ENCODE measurements at regions not wholly inside any gene's neighbourhood (a gene's known extent, or its start where the extent isn't known, plus 50 kb on each side); places are given as distances from the start of the nearest gene placed in this dataset.

DNA sequence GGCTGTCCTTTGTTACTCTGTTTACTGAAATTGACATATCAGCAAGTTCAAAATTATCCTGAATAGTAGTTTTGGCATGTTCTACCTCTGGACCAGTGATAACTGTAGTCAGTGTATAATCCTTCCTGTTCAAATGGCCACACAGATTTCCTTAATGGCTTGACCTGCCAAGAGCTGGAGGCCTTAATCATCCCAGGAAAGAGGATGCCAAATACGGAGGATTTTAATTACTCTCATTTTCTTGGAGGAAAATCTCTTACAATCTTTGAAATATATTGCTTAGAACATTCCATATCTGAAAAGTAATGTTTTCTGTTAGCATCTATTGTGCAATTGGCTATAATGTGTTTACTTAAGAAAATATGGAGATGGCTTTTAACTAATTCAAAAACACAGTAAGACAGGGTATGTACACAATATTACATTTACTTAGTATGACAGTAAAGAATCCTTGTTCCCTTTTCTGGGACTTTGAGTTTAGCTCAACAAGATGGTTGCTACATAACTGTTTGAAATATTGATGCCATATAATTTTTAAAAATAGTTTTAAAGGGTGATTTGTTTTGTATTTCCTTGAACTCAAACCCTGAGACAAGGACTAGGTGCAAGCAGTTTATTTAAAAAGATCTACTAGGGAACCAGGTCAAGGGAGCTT, 68.9 kb upstream of the SELENOP start:
- H3K4me2 ChIP-seq (ENCODE audit: control insufficient read depth, extremely low read depth, insufficient read depth, low read depth, low read length): no peak overlapping the region
- FAIRE-seq (no peak), DNase-seq (ENCODE audit: low read depth, low spot score) (no peak)
- TF ChIP-seq, protein P1, sequence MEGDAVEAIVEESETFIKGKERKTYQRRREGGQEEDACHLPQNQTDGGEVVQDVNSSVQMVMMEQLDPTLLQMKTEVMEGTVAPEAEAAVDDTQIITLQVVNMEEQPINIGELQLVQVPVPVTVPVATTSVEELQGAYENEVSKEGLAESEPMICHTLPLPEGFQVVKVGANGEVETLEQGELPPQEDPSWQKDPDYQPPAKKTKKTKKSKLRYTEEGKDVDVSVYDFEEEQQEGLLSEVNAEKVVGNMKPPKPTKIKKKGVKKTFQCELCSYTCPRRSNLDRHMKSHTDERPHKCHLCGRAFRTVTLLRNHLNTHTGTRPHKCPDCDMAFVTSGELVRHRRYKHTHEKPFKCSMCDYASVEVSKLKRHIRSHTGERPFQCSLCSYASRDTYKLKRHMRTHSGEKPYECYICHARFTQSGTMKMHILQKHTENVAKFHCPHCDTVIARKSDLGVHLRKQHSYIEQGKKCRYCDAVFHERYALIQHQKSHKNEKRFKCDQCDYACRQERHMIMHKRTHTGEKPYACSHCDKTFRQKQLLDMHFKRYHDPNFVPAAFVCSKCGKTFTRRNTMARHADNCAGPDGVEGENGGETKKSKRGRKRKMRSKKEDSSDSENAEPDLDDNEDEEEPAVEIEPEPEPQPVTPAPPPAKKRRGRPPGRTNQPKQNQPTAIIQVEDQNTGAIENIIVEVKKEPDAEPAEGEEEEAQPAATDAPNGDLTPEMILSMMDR (optimal IDR thresholded peaks at IDR 0.05 in 1 of 3, IDR thresholded peaks at IDR 0.05 in 1 of 3, conservative IDR thresholded peaks at IDR 0.05 in 1 of 3; ENCODE audit: extremely low read depth in 1 of 3, insufficient read depth in 2 of 3, low read length in 3 of 3): no peak
- no peak overlapping the region for H3K27ac ChIP-seq (ENCODE audit: control insufficient read depth, insufficient read depth, low read length)
- no peaks in the 10 kb centered on the region for H3K27me3 ChIP-seq (ENCODE audit: control insufficient read depth, extremely low read depth, insufficient read depth, low read length)
- H3K36me3 ChIP-seq (ENCODE audit: control insufficient read depth in 2 of 2, extremely low read depth in 1 of 2, insufficient read depth in 2 of 2, low read length in 2 of 2): no peaks in the 10 kb centered on the region
- H4K20me1 ChIP-seq (ENCODE audit: control insufficient read depth, extremely low read depth, insufficient read depth, low read length): no peaks in the 10 kb centered on the region
- dilution Hi-C loops (cut with MboI; ENCODE audit: extremely low pct_ligation_motif_present, low sequenced_read_pairs): no loop called here
- no peaks in the 10 kb centered on the region for H3K9me1 ChIP-seq (ENCODE audit: control insufficient read depth, extremely low read depth, insufficient read depth, low read length)
- no peak overlapping the region for H3K9ac ChIP-seq (ENCODE audit: control insufficient read depth, extremely low read depth, insufficient read depth, low read length)
- H3K4me1 ChIP-seq (ENCODE audit: control insufficient read depth, extremely low read depth, insufficient read depth, low read length): no peaks in the 10 kb centered on the region
- no peak overlapping the region for H2AFZ ChIP-seq (ENCODE audit: control insufficient read depth, low read length)
- H3K79me2 ChIP-seq (ENCODE audit: control insufficient read depth, insufficient read depth, low read length): no peaks in the 10 kb centered on the region
- H3K9me3 ChIP-seq (ENCODE audit: control insufficient read depth, low read depth, low read length): no peaks in the 10 kb centered on the region
- H3K4me3 ChIP-seq (ENCODE audit: control insufficient read depth in 2 of 3, extremely low read depth in 1 of 3, insufficient read depth in 2 of 3, low read depth in 1 of 3, low read length in 3 of 3): no peak overlapping the region

DNA sequence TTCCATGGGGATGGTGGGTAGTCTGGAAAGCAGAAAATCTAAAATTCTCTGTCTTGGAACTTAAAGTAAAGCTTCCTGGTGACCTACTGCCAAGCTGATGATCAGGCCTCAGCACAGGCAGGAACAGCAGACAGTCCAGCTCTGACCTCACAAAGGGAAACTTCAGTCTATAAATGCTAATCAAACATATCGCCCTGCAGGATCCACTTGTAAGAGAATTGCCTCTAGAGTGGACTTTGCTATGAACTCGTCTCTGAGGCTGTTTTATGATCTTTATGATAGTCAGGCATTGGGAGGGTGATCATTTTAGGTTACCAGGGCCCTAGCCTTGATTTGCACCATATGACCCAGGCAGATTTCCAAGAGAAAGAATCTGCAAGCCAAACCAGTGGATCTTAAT, 67.6 kb upstream of the SELENOP start:
- no peaks in the 10 kb centered on the region for H3K36me3 ChIP-seq (ENCODE audit: control insufficient read depth in 2 of 2, extremely low read depth in 1 of 2, insufficient read depth in 2 of 2, low read length in 2 of 2)
- no peak overlapping the region for H3K4me3 ChIP-seq (ENCODE audit: control insufficient read depth in 2 of 3, extremely low read depth in 1 of 3, insufficient read depth in 2 of 3, low read depth in 1 of 3, low read length in 3 of 3)
- no peak overlapping the region for H3K4me2 ChIP-seq (ENCODE audit: control insufficient read depth, extremely low read depth, insufficient read depth, low read depth, low read length)
- no peak overlapping the region for H2AFZ ChIP-seq (ENCODE audit: control insufficient read depth, low read length)
- DNase-seq (ENCODE audit: low read depth, low spot score) (no peak), FAIRE-seq (no peak)
- TF ChIP-seq, protein P1 (optimal IDR thresholded peaks at IDR 0.05 in 1 of 3, IDR thresholded peaks at IDR 0.05 in 1 of 3, conservative IDR thresholded peaks at IDR 0.05 in 1 of 3; ENCODE audit: extremely low read depth in 1 of 3, insufficient read depth in 2 of 3, low read length in 3 of 3): no peak
- no peak for TF ChIP-seq EZH2 (IDR thresholded peaks at IDR 0.05; ENCODE audit: low read length)
- no peaks in the 10 kb centered on the region for H3K27me3 ChIP-seq (ENCODE audit: control insufficient read depth, extremely low read depth, insufficient read depth, low read length)
- H4K20me1 ChIP-seq (ENCODE audit: control insufficient read depth, extremely low read depth, insufficient read depth, low read length): no peaks in the 10 kb centered on the region
- no peaks in the 10 kb centered on the region for H3K9me1 ChIP-seq (ENCODE audit: control insufficient read depth, extremely low read depth, insufficient read depth, low read length)
- dilution Hi-C loops (cut with MboI; ENCODE audit: extremely low pct_ligation_motif_present, low sequenced_read_pairs): no loop called here
- no peak overlapping the region for H3K27ac ChIP-seq (ENCODE audit: control insufficient read depth, insufficient read depth, low read length)
- no peaks in the 10 kb centered on the region for H3K79me2 ChIP-seq (ENCODE audit: control insufficient read depth, insufficient read depth, low read length)
- H3K4me1 ChIP-seq (ENCODE audit: control insufficient read depth, extremely low read depth, insufficient read depth, low read length): no peaks in the 10 kb centered on the region
- H3K9me3 ChIP-seq (ENCODE audit: control insufficient read depth, low read depth, low read length): no peaks in the 10 kb centered on the region
- no peak overlapping the region for H3K9ac ChIP-seq (ENCODE audit: control insufficient read depth, extremely low read depth, insufficient read depth, low read length)

Data from keratinocyte (primary cell).